Activated CD4-positive, alpha-beta T cell treated with anti-CD3 and anti-CD28 coated beads, Interleukin-2, amount 50 U/mL, for 48 hours (primary cell): ENCODE measurements at regions not wholly inside any gene's neighbourhood (a gene's known extent, or its start where the extent isn't known, plus 50 kb on each side); places are given as distances from the start of the nearest gene placed in this dataset.

ENCODE experiments used
- DNase-seq, 2 experiments: peaks; one replicate each; pipeline ENCODE4 v3.0.0-alpha.2; 2020

DNA sequence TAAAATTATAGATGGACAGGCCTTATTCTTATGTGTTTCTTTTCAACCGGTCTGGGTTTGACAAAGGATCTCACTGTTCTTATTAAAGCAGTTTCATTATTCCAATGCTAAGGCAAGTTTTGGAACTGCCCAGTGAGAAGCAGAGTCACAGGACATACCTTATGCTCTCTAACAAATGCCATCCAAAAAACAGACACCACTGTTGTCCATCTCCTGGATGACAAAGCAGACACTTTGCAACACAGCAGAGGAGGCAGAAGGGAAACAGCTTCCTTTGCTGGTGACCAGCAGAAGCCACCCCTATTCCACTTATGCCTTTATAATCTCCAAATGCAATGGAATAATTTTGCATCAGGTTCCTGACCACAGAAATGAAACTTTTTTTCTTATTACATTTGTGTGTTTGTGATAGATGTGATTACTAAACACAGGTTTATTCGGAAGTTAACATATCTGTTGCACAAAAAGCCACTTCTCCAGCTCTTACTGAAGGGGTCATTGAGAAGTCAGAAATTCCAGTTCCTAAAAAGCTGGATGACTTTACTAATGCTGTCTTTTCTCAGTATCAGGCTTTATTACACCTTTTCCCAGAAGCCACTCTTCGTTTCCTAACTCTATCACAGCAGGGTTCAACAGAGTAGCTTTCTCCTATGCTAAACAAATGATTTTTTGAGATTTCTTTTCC is 115.6 kb downstream of the BTG1 start:
- DNase-seq: no peak

GRCh38 chr12:92029136-92029535 is 116.5 kb downstream of the BTG1 start:
- no peak for DNase-seq

DNA sequence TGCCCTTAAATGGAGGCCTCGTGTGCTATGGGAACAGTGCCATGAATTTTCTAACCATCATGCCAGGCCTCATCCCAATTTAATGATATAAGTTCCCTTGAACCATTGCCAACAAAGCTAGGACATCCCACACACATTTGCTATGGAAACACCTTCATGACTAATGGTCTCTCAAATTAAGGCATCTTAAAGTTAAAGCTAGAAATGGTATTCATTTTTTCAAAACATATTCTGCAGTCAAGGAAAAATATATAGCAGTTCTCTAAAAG is 117.3 kb downstream of the BTG1 start:
- DNase-seq: no peak

GRCh38 chr12:92027701-92028440 is 117.8 kb downstream of the BTG1 start:
- no peak for DNase-seq

DNA sequence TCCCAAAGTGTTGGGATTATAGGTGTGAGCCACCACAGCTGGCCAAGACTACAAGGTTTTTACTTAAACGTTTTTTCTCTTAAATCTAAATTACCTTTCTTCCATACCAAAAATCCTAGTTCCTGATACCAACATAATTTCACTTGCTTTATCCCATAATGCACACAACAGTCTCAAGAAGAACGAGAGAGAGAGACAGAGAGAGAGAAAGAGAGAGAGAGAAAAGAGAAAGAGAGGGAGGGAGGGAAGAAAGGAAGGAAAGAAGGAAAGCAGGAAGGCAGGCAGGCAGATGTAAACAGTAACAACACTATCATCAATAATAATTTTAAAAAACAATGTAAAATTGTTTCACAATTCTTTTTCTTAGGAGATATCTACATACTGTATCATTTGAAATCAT is 118.4 kb downstream of the BTG1 start:
- no peak for DNase-seq

GRCh38 chr12:92025462-92026207 is 120.0 kb downstream of the BTG1 start:
- DNase-seq: no peak

- no peak for DNase-seq
Observed at GRCh38 chr12:92022093-92022492, 123.6 kb downstream of the BTG1 start.

GRCh38 chr12:92021666-92022035 is 124.0 kb downstream of the BTG1 start:
- DNase-seq: no peak

DNA sequence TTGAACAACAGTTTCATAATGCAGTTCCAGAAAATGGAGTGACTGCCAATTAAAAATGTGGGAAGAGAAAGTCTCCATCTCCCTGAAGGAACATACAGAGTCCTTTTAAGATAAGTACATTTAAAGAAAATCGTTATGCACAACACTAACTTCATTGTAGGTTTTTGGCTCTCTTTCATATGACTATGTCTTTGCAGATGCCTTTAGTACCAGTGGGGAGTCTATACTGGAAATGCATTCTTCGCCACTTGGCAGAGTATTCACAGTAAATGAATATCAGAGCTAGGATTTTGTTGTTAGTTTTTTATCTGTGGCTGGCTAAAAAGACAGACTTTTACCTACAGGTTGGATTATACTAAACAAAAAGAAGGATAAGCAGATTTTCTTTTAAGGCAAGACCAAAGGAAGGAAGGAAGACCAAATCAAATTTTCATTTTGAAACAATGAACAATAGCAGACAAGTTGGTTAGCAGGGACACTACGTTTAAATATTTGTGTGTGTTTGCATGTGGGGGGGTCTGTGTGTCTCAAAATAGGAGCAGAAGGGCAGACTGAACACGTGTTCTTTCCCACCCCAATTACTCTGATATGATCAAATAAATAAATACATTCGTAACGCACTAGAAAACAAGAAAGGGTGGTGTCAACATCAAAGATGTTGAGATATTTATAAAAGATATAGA is 124.5 kb downstream of the BTG1 start:
- DNase-seq: no peak

DNA sequence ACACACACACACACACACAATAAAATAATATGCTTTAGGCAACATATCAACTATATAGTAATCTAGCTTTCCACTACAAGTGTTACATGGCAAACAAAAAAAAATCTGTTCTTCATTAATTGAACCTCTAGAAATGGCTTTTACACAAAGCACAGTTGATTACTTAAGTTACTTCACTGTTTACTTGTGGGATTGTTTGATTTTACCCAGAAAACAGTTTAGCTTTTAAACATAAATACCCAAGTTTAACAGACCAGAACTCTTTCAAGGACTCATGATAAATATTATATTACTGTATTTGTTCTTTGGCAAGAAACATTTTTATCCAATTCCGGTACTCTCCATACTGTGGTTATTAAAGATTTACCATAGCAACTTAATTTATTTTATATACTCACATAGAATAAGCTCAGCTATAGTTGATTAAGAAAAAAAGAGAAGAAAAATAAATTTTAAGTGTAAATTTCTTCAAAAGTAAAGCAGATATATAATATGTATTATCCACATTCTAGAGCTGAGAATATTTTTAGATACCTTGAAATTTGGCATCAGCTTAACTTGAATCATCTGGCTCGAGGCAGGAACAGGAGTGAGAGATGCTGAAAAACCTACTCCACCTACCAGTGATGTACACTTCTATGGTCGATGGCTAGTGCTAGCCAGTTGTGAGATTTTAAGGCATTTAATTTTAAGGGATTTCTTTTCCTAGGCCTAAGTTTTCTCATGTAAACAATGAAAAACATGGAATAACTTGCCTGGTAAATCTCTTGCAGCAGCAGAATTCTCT is 126.0 kb downstream of the BTG1 start:
- DNase-seq: no peak

DNA sequence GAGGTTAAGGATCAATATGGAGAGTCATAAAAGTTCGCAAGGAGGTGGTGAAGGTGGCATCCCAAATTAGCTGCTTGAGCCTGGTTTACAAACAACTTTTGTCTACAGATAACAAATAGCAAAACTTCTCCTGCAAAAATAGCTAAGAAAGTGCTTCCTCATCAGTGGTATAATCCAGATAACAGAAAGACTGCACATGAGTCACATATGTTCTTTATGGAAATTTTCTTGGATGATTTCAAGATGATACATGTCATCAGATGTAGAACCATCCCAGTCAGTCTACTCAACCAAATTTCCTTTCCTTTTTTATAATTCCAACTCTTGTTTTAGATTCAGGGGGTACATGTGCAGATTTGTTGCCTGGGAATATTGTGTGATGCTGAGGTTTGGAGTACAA is 133.0 kb downstream of the BTG1 start:
- no peak for DNase-seq

- no peak for DNase-seq
Observed at GRCh38 chr12:92010853-92011701, 134.6 kb downstream of the BTG1 start.

GRCh38 chr12:92010368-92010767 is 135.3 kb downstream of the BTG1 start:
- DNase-seq: no peak

DNA sequence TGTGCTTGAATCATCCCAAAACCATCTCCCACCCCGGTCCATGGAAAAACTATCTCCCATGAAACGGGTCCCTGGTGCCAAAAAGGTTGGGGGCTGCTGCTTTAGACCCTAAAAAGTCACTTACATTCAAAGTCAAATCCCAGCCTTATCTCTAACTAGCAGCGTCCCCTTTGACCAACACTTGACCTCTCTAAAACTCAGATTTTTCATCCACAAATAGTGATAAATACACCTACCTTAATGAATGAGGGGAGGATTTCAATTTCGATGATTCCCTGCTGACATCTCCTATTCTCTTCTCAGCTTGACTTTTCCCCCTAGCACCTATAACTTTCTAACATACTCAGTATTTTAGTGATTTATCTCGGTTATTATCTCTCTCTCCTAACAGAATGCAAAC is 137.3 kb downstream of the BTG1 start:
- DNase-seq: no peak

DNA sequence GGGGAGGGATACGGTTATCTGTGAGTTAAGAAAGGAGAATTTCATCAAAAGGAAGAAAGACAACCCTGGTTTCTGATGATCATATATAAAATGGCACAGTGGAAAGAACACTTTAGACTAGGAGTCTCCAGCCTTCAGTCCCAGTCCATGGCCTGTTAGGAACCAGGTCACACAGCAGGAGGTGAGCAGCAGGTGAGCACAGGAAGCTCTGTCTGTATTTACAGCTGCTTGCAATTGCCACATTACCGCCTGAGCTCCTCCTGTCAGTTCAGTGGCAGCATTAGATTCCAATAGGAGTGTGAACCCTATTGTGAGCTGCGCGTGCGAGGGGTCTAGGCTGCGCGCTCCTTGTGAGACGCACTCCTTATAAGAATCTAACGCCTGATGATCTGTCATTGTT is 137.9 kb downstream of the BTG1 start:
- DNase-seq: no peak

- no peak for DNase-seq
Observed at GRCh38 chr12:92003701-92004100, 141.9 kb downstream of the BTG1 start.

- DNase-seq: no peak
Observed at GRCh38 chr12:92002673-92003382, 142.8 kb downstream of the BTG1 start.

- DNase-seq: no peak
Observed at GRCh38 chr12:92002195-92002649, 143.4 kb downstream of the BTG1 start.

DNA sequence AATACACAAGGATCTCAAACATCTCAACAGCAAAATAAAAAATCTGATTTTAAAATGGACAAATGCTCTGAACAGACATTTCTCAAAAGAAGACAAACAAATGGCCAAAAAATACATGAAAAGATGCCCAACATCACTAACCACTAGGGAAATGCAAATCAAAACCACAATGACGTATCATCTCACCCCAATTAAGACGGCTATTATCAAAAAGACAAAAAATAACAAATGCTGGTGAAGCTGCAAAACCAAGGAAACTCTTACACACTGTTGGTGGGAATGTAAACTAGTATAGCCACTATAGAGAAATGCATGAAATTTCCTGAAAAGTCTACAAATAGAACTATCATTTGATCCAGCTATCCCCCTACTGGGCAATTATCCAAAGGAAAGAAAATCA is 145.0 kb downstream of the BTG1 start:
- DNase-seq: no peak

DNA sequence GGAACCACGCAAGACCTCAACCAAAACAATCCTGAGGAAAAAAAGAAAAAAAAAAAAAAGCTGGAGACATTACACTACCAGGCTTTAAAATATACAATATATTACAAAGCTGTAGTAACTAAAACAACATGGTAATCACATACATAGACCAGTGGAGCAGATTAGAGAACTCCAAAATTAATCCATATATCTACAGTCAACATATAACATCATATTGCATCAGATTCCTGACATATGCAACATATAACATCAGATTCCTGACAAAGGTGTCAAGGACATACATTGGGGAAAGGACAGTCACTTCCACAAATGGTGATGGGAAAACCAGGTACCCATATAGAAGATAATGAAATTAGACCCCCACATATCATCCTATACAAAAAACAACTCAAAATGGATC is 145.8 kb downstream of the BTG1 start:
- no peak for DNase-seq

- no peak for DNase-seq
Observed at GRCh38 chr12:91998316-91998715, 147.3 kb downstream of the BTG1 start.
